ENCODE measurements at regions not wholly inside any gene's neighbourhood (a gene's known extent, or its start where the extent isn't known, plus 50 kb on each side); places are given as distances from the start of the nearest gene placed in this dataset.

DNA sequence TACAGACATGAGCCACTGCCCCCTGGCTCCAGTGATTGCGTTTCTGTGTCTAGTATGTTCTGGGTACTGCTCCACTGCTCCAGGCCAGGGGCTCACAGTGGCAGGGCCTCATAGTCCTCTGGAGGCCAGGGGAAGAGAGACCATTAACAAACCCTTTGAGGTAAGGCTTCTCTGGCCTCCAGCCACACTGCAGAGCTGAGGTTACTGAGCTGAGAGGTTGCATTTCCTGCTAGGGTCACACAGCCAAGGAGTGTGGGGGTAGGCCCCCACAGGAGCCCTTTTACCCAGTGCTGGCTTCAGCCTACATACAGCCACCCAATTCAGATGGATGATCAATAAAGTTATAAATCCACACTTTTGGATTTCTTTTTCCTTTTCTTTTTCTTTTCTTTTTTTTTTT is 50.4 kb upstream of the DLX4 start:
- no peak for DNase-seq (ENCODE audit: low read depth, low spot score)

Data from ELF-1 (cell line).